ENCODE measurements at regions not wholly inside any gene's neighbourhood (a gene's known extent, or its start where the extent isn't known, plus 50 kb on each side); places are given as distances from the start of the nearest gene placed in this dataset.

- peak overlapping the region; percentile 16; the same call in 1 of the 2 replicates for H3K27ac ChIP-seq (ENCODE audit: extremely low read depth, low read depth, low read length)
- ChIA-PET CTCF (no interaction called here), POLR2A (interaction anchor here (0.6 kb wide), 1 partner anchor 36 kb away, joined by 3 read pairs; no protein-coding TSS in a partner anchor)
- H3K9me3 ChIP-seq (ENCODE audit: control insufficient read depth, insufficient read depth, low read depth, low read length), result no peaks in the 10 kb centered on the region
- TF ChIP-seq ZNF792 (tag by site-specific recombination; IDR thresholded peaks at IDR 0.05) (no peak), ZBTB49 (tag by site-specific recombination; IDR thresholded peaks at IDR 0.05; ENCODE audit: low read depth) (no peak), ZBTB7A (tag by site-specific recombination; IDR thresholded peaks at IDR 0.05; ENCODE audit: low read depth) (no peak), ZFP41 (tag by site-specific recombination; IDR thresholded peaks at IDR 0.05; ENCODE audit: borderline replicate concordance) (no peak), ZBTB44 (tag by site-specific recombination; IDR thresholded peaks at IDR 0.05) (no peak), ZBTB17 (tag by site-specific recombination; IDR thresholded peaks at IDR 0.05) (no peak), ZNF114 (tag by site-specific recombination; IDR thresholded peaks at IDR 0.05) (no peak), ZXDB (tag by site-specific recombination; IDR thresholded peaks at IDR 0.05) (no peak), ZNF555 (tag by site-specific recombination; conservative IDR thresholded peaks at IDR 0.05) (no peak), TCF7L2 (IDR thresholded peaks at IDR 0.05; ENCODE audit: borderline replicate concordance, low read depth, low read length) (no peak), ZNF132 (tag by site-specific recombination; IDR thresholded peaks at IDR 0.05; ENCODE audit: borderline replicate concordance) (no peak), PRDM6 (tag by site-specific recombination; IDR thresholded peaks at IDR 0.05) (no peak), MZF1 (tag by site-specific recombination; IDR thresholded peaks at IDR 0.05; ENCODE audit: borderline replicate concordance) (no peak), PRDM1 (tag by site-specific recombination; IDR thresholded peaks at IDR 0.05) (no peak), ZNF146 (tag by site-specific recombination; IDR thresholded peaks at IDR 0.05) (no peak), WT1 (tag by site-specific recombination; IDR thresholded peaks at IDR 0.05) (peak; percentile 48)
- TF ChIP-seq, protein P1, sequence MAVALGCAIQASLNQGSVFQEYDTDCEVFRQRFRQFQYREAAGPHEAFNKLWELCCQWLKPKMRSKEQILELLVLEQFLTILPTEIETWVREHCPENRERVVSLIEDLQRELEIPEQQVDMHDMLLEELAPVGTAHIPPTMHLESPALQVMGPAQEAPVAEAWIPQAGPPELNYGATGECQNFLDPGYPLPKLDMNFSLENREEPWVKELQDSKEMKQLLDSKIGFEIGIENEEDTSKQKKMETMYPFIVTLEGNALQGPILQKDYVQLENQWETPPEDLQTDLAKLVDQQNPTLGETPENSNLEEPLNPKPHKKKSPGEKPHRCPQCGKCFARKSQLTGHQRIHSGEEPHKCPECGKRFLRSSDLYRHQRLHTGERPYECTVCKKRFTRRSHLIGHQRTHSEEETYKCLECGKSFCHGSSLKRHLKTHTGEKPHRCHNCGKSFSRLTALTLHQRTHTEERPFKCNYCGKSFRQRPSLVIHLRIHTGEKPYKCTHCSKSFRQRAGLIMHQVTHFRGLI (tag by site-specific recombination; IDR thresholded peaks at IDR 0.05), result peak; percentile 57; the same call in 1 of the 2 replicates
- peaks cover 6% of the 10 kb centered on the region for H3K4me1 ChIP-seq (ENCODE audit: control insufficient read depth, insufficient read depth, low read length)
- H3K4me3 ChIP-seq (ENCODE audit: low read depth, low read length), result no peak overlapping the region
- no peaks in the 10 kb centered on the region for H3K36me3 ChIP-seq (ENCODE audit: control insufficient read depth in 2 of 2, insufficient read depth in 1 of 2, low read length in 2 of 2)
Observed at GRCh38 chr13:44765001-44765471, 188.9 kb upstream of the TSC22D1 start.

- peaks cover 14% of the 10 kb centered on the region for H3K4me1 ChIP-seq (ENCODE audit: control insufficient read depth, insufficient read depth, low read length)
- ChIA-PET CTCF (no interaction called here), POLR2A (no interaction called here)
- no peaks in the 10 kb centered on the region for H3K9me3 ChIP-seq (ENCODE audit: control insufficient read depth, insufficient read depth, low read depth, low read length)
- H3K27ac ChIP-seq (ENCODE audit: extremely low read depth, low read depth, low read length), result no peak overlapping the region; the same call in 1 of the 2 replicates
- no peaks in the 10 kb centered on the region for H3K36me3 ChIP-seq (ENCODE audit: control insufficient read depth in 2 of 2, insufficient read depth in 1 of 2, low read length in 2 of 2)
- no peak overlapping the region for H3K4me3 ChIP-seq (ENCODE audit: low read depth, low read length)
- TF ChIP-seq ZBTB8A (tag by site-specific recombination; IDR thresholded peaks at IDR 0.05), result no peak
- no peak for TF ChIP-seq ZNF571 (tag by site-specific recombination; IDR thresholded peaks at IDR 0.05)
- no peak for TF ChIP-seq ZBTB49 (tag by site-specific recombination; IDR thresholded peaks at IDR 0.05; ENCODE audit: low read depth)
- no peak for TF ChIP-seq INSM2 (tag by site-specific recombination; IDR thresholded peaks at IDR 0.05)
- no peak for TF ChIP-seq ZSCAN5A (tag by site-specific recombination; IDR thresholded peaks at IDR 0.05)
- TF ChIP-seq ZXDB (tag by site-specific recombination; IDR thresholded peaks at IDR 0.05), result no peak
- TF ChIP-seq YY1 (tag by site-specific recombination; IDR thresholded peaks at IDR 0.05), result no peak
Observed at GRCh38 chr13:44764302-44764692, 188.2 kb upstream of the TSC22D1 start.
